HL-60 (cell line): ENCODE measurements at regions not wholly inside any gene's neighbourhood (a gene's known extent, or its start where the extent isn't known, plus 50 kb on each side); places are given as distances from the start of the nearest gene placed in this dataset.

Source experiments
- GABPA ChIP-seq: IDR thresholded peaks from 2 replicates; pipeline ENCODE4 v1.6.1; 2012; ENCODE audit warnings: low read depth
- POLR2AphosphoS5 ChIP-seq: IDR thresholded peaks from 2 replicates; pipeline ENCODE4 v1.6.1; 2012; ENCODE audit warnings: low read depth
- SPI1 ChIP-seq: IDR thresholded peaks from 2 replicates; pipeline ENCODE4 v1.6.1; 2012; ENCODE audit warnings: low read depth, mild to moderate bottlenecking, borderline replicate concordance
- TF ChIP-seq, protein P1 (sequence below): IDR thresholded peaks from one replicate; pipeline ENCODE4 v1.5.1; 2011; ENCODE audit warnings: low read length, control low read depth, inconsistent platforms; ENCODE audit not compliant: insufficient read depth
- TF ChIP-seq, protein P2 (sequence below): IDR thresholded peaks from 2 replicates; pipeline ENCODE4 v1.6.1; 2012; ENCODE audit warnings: low read depth; ENCODE audit not compliant: insufficient replicate concordance

DNA sequence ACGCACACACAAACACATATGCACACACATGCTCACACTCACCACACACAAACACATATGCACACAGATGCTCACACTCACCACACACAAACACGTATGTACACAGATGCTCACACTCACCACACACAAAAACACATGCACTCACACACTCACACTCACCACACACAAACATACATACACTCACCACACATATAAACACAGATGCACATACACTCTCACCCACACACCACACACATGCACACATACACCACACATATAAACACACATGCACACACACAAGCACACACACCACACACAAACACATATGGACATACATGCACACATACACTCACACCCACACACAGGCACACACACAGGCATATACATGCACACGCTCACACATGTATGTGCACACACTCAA lies 112.3 kb downstream of the ERMARD start:
- no peak for TF ChIP-seq POLR2AphosphoS5
- TF ChIP-seq, protein P1, sequence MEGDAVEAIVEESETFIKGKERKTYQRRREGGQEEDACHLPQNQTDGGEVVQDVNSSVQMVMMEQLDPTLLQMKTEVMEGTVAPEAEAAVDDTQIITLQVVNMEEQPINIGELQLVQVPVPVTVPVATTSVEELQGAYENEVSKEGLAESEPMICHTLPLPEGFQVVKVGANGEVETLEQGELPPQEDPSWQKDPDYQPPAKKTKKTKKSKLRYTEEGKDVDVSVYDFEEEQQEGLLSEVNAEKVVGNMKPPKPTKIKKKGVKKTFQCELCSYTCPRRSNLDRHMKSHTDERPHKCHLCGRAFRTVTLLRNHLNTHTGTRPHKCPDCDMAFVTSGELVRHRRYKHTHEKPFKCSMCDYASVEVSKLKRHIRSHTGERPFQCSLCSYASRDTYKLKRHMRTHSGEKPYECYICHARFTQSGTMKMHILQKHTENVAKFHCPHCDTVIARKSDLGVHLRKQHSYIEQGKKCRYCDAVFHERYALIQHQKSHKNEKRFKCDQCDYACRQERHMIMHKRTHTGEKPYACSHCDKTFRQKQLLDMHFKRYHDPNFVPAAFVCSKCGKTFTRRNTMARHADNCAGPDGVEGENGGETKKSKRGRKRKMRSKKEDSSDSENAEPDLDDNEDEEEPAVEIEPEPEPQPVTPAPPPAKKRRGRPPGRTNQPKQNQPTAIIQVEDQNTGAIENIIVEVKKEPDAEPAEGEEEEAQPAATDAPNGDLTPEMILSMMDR, result no peak
- no peak for TF ChIP-seq GABPA
- TF ChIP-seq SPI1, result no peak
- TF ChIP-seq, protein P2, sequence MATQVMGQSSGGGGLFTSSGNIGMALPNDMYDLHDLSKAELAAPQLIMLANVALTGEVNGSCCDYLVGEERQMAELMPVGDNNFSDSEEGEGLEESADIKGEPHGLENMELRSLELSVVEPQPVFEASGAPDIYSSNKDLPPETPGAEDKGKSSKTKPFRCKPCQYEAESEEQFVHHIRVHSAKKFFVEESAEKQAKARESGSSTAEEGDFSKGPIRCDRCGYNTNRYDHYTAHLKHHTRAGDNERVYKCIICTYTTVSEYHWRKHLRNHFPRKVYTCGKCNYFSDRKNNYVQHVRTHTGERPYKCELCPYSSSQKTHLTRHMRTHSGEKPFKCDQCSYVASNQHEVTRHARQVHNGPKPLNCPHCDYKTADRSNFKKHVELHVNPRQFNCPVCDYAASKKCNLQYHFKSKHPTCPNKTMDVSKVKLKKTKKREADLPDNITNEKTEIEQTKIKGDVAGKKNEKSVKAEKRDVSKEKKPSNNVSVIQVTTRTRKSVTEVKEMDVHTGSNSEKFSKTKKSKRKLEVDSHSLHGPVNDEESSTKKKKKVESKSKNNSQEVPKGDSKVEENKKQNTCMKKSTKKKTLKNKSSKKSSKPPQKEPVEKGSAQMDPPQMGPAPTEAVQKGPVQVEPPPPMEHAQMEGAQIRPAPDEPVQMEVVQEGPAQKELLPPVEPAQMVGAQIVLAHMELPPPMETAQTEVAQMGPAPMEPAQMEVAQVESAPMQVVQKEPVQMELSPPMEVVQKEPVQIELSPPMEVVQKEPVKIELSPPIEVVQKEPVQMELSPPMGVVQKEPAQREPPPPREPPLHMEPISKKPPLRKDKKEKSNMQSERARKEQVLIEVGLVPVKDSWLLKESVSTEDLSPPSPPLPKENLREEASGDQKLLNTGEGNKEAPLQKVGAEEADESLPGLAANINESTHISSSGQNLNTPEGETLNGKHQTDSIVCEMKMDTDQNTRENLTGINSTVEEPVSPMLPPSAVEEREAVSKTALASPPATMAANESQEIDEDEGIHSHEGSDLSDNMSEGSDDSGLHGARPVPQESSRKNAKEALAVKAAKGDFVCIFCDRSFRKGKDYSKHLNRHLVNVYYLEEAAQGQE, result no peak
